IgD-negative memory B cell (primary cell): ENCODE measurements at regions not wholly inside any gene's neighbourhood (a gene's known extent, or its start where the extent isn't known, plus 50 kb on each side); places are given as distances from the start of the nearest gene placed in this dataset.
"Not testable (repeated sequence)": the region's sequence is repeated elsewhere in the genome, so short reads cannot be mapped to it uniquely, and the experiment has no call there.

Experiments
- H3K27ac Mint-ChIP-seq, 3 donors: one replicate each; pipeline ENCODE4 v1.8.0; 2020 to 2022; ENCODE audit warnings: mild to moderate bottlenecking in 3 of 3, mixed read lengths in 3 of 3, moderate library complexity in 1 of 3
- H3K27me3 Mint-ChIP-seq: one replicate; pipeline ENCODE4 v1.8.0; 2021; ENCODE audit warnings: mixed read lengths
- H3K36me3 Mint-ChIP-seq: one replicate; pipeline ENCODE4 v1.8.0; 2020; ENCODE audit warnings: mild to moderate bottlenecking, mixed read lengths
- H3K4me1 Mint-ChIP-seq, 3 donors: one replicate each; pipeline ENCODE4 v1.8.0; 2020 to 2022; ENCODE audit warnings: mixed read lengths in 3 of 3, mild to moderate bottlenecking in 1 of 3
- H3K4me3 Mint-ChIP-seq, 4 donors: one replicate each; pipeline ENCODE4 v1.8.0; 2020 to 2022; ENCODE audit warnings: mild to moderate bottlenecking in 4 of 4, mixed read lengths in 4 of 4, moderate library complexity in 3 of 4
- H3K9me3 Mint-ChIP-seq, 3 donors: one replicate each; pipeline ENCODE4 v1.8.0; 2020 to 2021; ENCODE audit warnings: mixed read lengths in 3 of 3, mild to moderate bottlenecking in 1 of 3

DNA sequence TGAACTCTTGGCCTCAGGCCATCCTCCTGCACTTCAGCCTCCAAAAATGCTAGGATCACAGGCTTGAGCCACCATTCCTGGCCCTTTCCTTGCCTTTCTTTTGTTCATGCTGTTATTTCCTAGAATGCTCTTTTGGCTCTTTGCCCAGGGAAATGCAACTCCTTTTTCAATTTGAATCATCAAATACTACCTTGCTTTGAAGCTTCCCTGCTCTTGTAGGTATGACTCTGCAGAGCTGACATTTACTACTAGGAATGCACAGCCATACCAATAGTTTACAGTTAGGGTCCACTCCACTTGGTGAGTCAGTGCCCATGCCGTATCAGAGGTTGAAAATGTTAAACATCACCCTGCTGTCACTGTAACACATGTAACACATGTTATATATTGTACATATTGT lies 107.0 kb upstream of the CRY1 start:
- H3K9me3 Mint-ChIP-seq = no peaks in the 10 kb centered on the region
- no peaks in the 10 kb centered on the region for H3K36me3 Mint-ChIP-seq
- H3K4me1 Mint-ChIP-seq = no peaks in the 10 kb centered on the region
- H3K4me3 Mint-ChIP-seq = no peak overlapping the region
- H3K27me3 Mint-ChIP-seq = no peaks in the 10 kb centered on the region
- no peak overlapping the region for H3K27ac Mint-ChIP-seq

DNA sequence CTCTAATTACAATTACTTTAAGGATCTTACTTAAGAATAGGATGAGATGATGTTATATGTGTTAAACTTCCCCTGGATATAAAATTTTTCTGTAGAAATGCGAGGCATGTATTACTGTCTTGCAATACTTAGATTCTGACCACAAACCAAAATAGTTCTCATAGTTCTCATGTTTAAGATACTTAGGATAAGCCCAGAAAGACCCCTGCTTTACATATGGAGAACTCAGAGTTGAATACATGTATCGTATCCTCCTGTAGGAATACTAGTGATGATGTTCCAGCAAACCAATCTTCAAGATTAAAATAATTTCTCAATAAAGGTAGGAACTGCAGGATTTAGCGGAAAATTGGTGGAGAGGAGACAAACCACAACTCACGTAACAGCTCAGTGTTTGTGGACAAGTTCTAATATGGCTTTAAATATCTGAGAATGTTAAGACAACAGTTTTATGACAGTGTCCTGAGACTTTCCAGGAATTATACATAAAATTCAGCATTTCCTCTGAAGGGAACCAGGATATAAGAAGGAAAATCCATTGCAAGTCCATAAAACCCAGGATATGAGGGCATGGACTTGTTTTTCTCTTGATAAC lies 114.7 kb upstream of the CRY1 start:
- Mint-ChIP-seq H3K4me1 (no peaks in the 10 kb centered on the region), H3K4me3 (no peak overlapping the region), H3K9me3 (peaks cover 0 to 4% (median 4%) of the 10 kb centered on the region in 3 donors), H3K36me3 (no peaks in the 10 kb centered on the region), H3K27ac (no peak overlapping the region), H3K27me3 (peaks cover 7% of the 10 kb centered on the region)

DNA sequence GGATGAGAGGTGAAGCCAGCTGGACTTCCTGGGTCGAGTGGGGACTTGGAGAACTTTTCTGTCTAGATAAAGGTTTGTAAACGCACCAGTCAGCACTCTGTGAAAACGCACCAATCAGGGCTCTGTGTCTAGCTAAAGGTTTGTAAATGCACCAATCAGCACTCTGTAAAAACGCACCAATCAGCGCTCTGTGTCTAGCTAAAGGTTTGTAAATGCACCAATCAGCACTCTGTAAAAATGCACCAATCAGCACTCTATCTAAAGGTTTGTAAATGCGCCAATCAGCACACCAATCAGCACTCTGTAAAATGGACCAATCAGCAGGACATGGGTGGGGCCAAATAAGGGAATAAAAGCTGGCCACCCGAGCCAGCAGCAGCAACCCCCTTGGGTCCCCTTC lies 116.4 kb upstream of the CRY1 start:
- H3K27ac Mint-ChIP-seq, H3K9me3 Mint-ChIP-seq, H3K4me3 Mint-ChIP-seq, H3K36me3 Mint-ChIP-seq, H3K27me3 Mint-ChIP-seq, H3K4me1 Mint-ChIP-seq: not testable (repeated sequence)

DNA sequence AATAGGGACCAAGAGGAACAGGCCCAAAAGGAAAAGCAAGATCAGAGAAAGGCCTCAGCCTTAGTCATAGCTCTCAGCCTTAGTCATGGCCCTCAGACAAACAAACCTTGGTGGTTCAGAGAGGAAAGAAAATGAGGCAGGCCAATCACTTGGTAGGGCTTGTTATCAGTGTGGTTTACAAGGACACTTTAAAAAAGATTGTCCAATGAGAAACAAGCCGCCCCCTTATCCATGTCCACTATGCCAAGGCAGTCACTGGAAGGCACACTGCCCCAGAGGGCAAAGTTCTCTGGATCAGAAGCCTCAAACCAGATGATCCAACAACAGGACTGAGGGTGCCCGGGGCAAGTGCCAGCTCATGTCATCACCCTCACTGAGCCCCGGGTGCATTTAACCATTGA lies 121.0 kb upstream of the CRY1 start:
- not testable (repeated sequence) for H3K36me3 Mint-ChIP-seq, H3K27me3 Mint-ChIP-seq, H3K9me3 Mint-ChIP-seq, H3K4me1 Mint-ChIP-seq, H3K4me3 Mint-ChIP-seq, H3K27ac Mint-ChIP-seq

DNA sequence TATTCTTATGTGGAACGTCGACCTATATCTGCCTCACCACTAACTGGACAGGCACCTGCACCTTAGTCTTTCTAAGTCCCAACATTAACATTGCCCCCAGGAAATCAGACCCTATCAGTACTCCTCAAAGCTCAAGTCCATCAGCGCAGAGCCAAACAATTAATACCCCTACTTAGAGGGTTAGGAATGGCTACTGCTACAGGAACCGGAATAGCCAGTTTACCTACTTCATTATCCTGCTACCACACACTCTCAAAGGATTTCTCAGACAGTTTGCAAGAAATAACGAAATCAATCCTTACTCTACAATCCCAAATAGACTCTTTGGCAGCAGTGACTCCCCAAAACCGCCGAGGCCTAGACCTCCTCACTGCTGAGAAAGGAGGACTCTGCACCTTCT lies 123.1 kb upstream of the CRY1 start:
- H3K9me3 Mint-ChIP-seq, H3K36me3 Mint-ChIP-seq, H3K27me3 Mint-ChIP-seq, H3K4me3 Mint-ChIP-seq, H3K27ac Mint-ChIP-seq, H3K4me1 Mint-ChIP-seq: not testable (repeated sequence)

DNA sequence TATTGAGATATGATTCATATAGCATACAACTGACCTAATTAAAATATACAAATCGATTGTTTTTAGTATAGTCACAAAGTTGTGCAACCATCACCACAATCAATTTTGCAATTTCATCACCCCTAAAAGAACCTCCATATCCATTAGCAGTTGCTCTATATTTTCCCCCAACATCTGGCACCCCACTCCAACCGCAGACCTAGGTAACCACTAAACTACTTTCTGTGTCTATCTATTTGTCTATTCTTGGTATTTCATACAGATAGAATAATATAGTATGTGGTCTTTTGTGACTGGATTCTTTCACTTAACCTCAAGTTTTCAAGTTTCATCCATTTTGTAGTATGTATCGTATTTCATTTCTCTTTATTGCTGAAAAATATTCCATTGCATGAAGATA lies 126.0 kb upstream of the CRY1 start:
- Mint-ChIP-seq H3K4me3 (no peak overlapping the region), H3K4me1 (no peaks in the 10 kb centered on the region), H3K27ac (no peak overlapping the region), H3K9me3 (peaks cover 2 to 6% (median 5%) of the 10 kb centered on the region in 3 donors), H3K36me3 (no peaks in the 10 kb centered on the region), H3K27me3 (peaks cover 2% of the 10 kb centered on the region)

DNA sequence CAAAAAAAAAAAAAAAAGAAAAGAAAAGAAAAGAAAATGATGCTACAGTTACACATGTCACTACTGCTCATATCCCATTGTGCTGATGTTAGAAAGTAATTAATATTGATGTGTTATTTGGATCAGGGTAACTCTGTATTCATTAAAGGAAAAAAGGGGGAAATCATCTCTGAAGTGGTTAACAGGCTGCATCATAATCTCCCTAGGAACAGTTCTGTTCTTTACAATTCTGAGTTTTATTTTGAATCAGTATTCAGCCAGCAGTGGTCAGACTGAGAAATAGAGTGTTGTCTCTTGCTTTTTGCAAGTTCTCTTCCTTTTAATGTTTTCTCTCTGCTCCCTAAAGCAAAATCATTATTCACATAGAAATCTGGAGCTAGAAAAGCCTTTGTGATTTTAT lies 128.6 kb upstream of the CRY1 start:
- H3K36me3 Mint-ChIP-seq = no peaks in the 10 kb centered on the region
- H3K4me1 Mint-ChIP-seq = no peaks in the 10 kb centered on the region
- peaks cover 0 to 6% (median 5%) of the 10 kb centered on the region in 3 donors for H3K9me3 Mint-ChIP-seq
- H3K27ac Mint-ChIP-seq = no peak overlapping the region
- H3K4me3 Mint-ChIP-seq = no peak overlapping the region
- H3K27me3 Mint-ChIP-seq = peaks cover 2% of the 10 kb centered on the region

DNA sequence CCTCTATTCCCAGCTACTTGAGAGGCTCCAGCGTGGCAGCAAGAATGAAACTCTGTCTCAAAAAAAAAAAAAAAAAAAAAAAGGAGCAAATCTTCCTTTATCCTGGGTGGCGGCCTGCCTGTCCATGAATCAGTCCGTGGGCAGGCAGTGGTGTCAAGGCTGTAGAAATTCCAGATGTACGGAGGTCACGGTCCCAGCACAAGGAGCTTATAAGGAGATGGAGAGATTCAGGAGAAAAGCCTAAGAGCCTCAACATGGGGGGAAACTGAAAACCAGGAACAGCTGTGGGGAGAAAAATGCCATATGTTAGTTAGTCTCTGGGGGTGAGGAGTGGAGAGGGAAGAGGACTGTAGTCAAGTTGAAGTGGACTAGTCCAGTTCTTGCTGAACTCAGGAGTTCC lies 130.5 kb upstream of the CRY1 start:
- peak overlapping the region in 2 of 3 donors; percentile 1 to 71 for H3K27ac Mint-ChIP-seq
- no peaks in the 10 kb centered on the region for H3K36me3 Mint-ChIP-seq

DNA sequence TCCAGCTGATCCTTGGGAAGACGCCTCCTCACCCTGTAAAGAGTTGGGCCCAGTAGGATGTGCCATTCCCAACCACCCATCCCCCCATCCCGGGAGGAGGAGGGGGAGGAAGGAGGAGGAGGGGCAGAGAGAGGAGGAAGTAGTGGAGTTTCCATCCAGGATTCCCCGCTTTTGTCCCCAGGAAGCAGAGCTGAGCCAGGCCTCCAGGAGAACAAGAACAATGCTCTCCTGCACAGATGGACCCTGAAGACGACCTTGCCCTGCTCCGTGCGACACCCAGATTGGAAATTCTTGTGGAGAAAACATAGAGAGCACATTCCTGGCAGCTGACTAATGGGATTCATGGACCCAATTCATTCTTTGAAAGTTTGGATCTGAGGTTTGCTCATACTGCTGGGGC lies 132.3 kb upstream of the CRY1 start:
- no peaks in the 10 kb centered on the region for H3K4me1 Mint-ChIP-seq
- H3K4me3 Mint-ChIP-seq = no peak overlapping the region
- H3K27me3 Mint-ChIP-seq = peaks cover 2% of the 10 kb centered on the region
- peaks cover 0 to 2% (median 0%) of the 10 kb centered on the region in 3 donors for H3K9me3 Mint-ChIP-seq
- no peaks in the 10 kb centered on the region for H3K36me3 Mint-ChIP-seq
- H3K27ac Mint-ChIP-seq = no peak overlapping the region

More for the DNA sequence above, 130.5 kb upstream of the CRY1 start:
- Mint-ChIP-seq H3K4me3 (no peak overlapping the region), H3K9me3 (peaks cover 0 to 8% (median 0%) of the 10 kb centered on the region in 3 donors), H3K4me1 (no peaks in the 10 kb centered on the region), H3K27me3 (peaks cover 2% of the 10 kb centered on the region)

DNA sequence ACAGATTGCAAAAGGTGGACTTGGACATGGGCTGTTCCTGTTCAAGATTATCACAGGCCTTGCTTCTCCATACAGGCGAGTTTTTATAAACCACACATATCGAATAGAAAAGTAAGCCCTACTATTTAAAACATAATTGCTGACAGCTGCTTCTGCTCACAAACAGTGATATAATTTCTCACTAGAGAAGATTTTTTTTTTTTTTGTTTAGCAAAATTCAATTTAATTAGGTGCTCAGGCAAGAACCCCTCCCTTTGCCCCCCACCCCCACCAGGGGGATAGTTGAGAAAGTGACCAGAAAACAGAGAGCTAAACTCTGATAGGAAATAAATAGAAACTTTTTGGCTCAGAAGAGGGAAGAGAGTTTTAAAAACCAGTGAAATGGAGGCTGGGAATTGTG lies 132.8 kb upstream of the CRY1 start:
- H3K4me1 Mint-ChIP-seq = no peaks in the 10 kb centered on the region
- H3K36me3 Mint-ChIP-seq = no peaks in the 10 kb centered on the region
- H3K4me3 Mint-ChIP-seq = no peak overlapping the region
- peaks cover 0 to 2% (median 0%) of the 10 kb centered on the region in 3 donors for H3K9me3 Mint-ChIP-seq
- H3K27ac Mint-ChIP-seq = no peak overlapping the region
- peaks cover 2% of the 10 kb centered on the region for H3K27me3 Mint-ChIP-seq

DNA sequence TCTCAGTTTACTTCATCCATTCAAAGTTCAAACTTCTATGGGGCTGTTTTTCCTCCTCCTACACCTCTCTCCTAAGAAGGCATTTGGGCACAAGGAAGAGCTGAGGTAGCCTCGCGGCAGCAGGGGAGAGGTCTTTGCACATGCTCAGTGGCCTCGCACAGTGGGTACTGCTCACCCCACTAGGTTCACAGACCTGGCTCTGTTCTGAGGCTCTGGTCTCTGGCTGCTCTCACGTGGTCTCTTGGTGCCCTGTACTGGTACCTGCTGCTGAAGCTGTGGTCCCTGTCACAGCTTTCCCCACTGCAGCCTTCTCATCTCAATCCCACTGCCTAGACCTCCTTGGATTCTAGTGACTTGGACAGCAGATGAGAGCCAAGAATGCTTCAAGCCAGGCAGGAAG lies 134.7 kb upstream of the CRY1 start:
- no peak overlapping the region for H3K4me3 Mint-ChIP-seq
- H3K27me3 Mint-ChIP-seq = no peaks in the 10 kb centered on the region
- H3K4me1 Mint-ChIP-seq = no peaks in the 10 kb centered on the region
- no peaks in the 10 kb centered on the region for H3K36me3 Mint-ChIP-seq
- no peak overlapping the region for H3K27ac Mint-ChIP-seq
- H3K9me3 Mint-ChIP-seq = peaks cover 0 to 2% (median 0%) of the 10 kb centered on the region in 3 donors

DNA sequence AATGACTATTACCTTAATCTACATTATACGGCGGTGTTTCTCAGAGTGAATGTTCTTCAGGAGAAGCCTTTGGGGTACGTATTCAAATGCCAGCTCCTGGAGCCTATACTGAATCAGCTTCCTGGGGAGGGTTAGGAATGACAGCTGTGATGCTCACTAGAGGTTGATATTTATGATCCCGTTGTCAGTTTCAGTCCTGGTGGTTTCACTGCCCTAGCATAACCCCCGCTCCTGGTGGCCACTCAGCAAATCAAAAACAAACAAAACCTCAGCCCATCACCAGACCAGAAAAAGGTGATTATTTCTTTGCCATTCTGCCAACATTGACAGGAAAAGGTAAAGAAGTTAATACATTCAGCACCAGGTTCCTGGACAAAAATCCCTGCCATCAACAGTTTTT lies 136.5 kb upstream of the CRY1 start:
- H3K27ac Mint-ChIP-seq = no peak overlapping the region

DNA sequence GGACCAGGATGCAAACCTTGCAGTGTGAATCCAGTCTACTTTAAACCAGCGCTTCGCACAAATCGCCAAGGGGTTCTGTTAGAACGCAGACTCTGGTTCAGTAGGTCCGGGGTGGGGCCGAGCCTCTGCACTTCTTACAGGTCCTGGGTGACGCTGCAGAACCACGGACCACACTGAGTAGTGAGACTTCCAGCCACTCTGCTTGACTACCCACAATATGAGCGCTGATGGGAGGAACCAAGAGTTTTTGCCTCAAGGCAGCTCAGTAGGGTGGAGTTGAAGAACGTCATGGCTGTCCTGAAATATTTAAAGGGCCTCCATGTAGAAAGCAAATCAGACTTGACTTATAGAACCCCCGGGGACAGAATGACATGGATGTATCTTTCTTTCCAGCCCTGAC lies 138.0 kb upstream of the CRY1 start:
- no peaks in the 10 kb centered on the region for H3K4me1 Mint-ChIP-seq
- no peaks in the 10 kb centered on the region for H3K27me3 Mint-ChIP-seq
- H3K27ac Mint-ChIP-seq = no peak overlapping the region

More for the DNA sequence above, 136.5 kb upstream of the CRY1 start:
- Mint-ChIP-seq H3K27me3 (no peaks in the 10 kb centered on the region), H3K9me3 (peaks cover 0 to 2% (median 0%) of the 10 kb centered on the region in 3 donors), H3K4me1 (no peaks in the 10 kb centered on the region), H3K4me3 (no peak overlapping the region), H3K36me3 (no peaks in the 10 kb centered on the region)

DNA sequence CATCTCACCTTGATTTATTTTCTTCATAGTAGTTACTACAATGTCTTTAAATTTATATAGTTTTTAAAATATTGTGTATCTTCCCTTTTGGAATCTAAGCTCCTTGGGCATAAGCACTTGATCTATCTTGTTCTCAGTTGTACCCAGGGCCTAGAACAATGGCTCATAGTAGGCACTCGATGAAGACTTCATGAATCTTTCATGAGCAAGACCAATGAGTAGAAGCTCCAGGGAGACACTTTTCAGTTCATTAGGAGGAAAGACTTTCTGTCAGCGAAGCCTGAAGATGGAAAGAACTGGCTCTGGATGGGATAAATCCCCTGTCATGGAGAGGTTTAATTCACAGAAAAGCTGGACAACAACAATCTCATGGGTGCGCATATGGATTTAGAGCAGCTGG lies 140.2 kb upstream of the CRY1 start:
- Mint-ChIP-seq H3K27ac (no peak overlapping the region), H3K36me3 (no peaks in the 10 kb centered on the region), H3K4me3 (no peak overlapping the region)

More for the DNA sequence above, 138.0 kb upstream of the CRY1 start:
- Mint-ChIP-seq H3K36me3 (no peaks in the 10 kb centered on the region), H3K4me3 (no peak overlapping the region), H3K9me3 (peaks cover 0 to 5% (median 0%) of the 10 kb centered on the region in 3 donors)

DNA sequence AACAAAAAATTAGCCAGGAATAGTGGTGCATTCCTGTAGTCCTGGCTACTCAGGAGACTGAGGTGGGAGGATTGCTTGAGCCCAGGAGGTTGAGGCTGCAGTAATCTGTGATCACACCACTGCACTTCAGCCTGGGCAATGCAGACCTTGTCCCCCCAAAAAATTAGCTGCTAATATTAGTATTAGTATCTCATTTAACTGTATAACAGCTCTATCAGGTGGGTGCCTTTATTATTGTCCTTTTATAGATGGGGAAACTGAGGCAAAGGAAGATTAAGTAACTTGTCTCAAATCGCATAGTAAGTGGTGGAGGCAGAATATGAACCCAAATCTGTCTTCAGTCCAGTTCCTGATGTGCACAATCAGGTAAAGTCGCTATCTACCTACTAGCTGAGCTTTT lies 142.3 kb upstream of the CRY1 start:
- H3K36me3 Mint-ChIP-seq = no peaks in the 10 kb centered on the region
- H3K4me1 Mint-ChIP-seq = no peaks in the 10 kb centered on the region
- H3K27me3 Mint-ChIP-seq = peaks cover 2% of the 10 kb centered on the region
- H3K4me3 Mint-ChIP-seq = no peak overlapping the region
- peaks cover 0 to 3% (median 0%) of the 10 kb centered on the region in 3 donors for H3K9me3 Mint-ChIP-seq
- no peak overlapping the region for H3K27ac Mint-ChIP-seq

More for the DNA sequence above, 140.2 kb upstream of the CRY1 start:
- Mint-ChIP-seq H3K27me3 (no peaks in the 10 kb centered on the region), H3K9me3 (peaks cover 0 to 3% (median 0%) of the 10 kb centered on the region in 3 donors), H3K4me1 (no peaks in the 10 kb centered on the region)

DNA sequence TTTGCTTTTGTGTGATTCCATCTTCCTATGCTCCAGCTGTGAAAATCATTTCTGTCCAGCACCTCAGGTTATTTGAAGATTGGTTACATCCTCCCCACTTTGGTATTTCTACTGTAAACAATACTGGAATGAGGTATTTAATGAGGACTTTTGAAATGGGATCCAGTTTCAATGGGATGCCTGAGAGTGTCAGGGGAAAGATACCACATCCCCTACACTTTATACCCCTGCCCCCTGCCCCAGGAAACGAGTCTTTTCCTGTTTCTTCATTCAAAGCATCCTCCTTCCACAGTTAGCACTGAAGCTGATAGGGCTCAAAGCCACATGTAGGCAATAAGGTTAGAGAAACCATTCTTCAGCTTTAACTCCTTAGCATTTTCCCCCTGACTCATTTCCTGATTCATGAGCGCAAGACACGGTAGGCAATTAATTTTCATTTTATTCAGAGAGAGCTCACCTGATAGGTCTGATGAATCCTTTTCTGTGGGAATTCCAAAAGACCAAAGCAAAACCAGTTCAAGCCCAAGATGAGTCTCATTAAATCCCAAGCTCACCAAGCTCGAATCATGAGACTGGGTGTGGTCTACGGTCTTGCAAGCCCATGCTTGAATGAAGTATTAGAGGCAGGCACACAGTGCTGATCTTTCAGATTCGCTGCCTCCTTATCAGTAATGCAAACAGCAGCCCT lies 143.6 kb upstream of the CRY1 start:
- H3K27ac Mint-ChIP-seq = no peak overlapping the region
- peaks cover 2% of the 10 kb centered on the region for H3K27me3 Mint-ChIP-seq
- H3K4me3 Mint-ChIP-seq = no peak overlapping the region
- H3K36me3 Mint-ChIP-seq = no peaks in the 10 kb centered on the region
- H3K9me3 Mint-ChIP-seq = peaks cover 0 to 3% (median 0%) of the 10 kb centered on the region in 3 donors
- H3K4me1 Mint-ChIP-seq = no peaks in the 10 kb centered on the region
